Epithelial cell of proximal tubule (primary cell): ENCODE measurements at regions not wholly inside any gene's neighbourhood (a gene's known extent, or its start where the extent isn't known, plus 50 kb on each side); places are given as distances from the start of the nearest gene placed in this dataset.

Experiments used
- DNase-seq: peaks from one replicate; pipeline ENCODE4 v3.0.0-alpha.2; 2011; ENCODE audit warnings: low read depth
- H3K4me3 ChIP-seq: 2 replicates; pipeline ENCODE4 v1.5.1; 2011; ENCODE audit warnings: low read depth, mild to moderate bottlenecking, low read length
- TF ChIP-seq, protein P1 (sequence below): conservative IDR thresholded peaks from 2 replicates; pipeline ENCODE4 v1.5.1; 2012; ENCODE audit warnings: low read depth, mild to moderate bottlenecking, low read length

DNA sequence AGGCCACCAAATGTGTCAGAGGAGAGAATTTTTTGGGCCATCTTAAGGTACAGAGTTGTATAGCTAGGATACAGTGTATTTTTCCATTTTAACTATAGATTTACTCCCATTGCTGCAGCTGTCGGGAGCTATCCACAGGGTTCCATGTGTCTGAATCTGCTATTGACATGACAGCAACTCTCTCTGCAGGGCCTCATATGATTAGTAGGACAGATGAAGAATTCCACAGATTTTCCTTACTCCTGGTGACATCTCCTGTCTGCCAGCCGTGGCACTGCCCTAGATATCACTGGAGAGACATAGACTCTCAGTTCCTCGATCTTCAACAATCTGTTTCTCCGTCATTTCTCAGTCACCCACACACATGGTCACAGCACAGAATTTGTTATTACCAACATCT lies 86.5 kb downstream of the SPCS3 start:
- H3K4me3 ChIP-seq = no peak overlapping the region
- TF ChIP-seq, protein P1, sequence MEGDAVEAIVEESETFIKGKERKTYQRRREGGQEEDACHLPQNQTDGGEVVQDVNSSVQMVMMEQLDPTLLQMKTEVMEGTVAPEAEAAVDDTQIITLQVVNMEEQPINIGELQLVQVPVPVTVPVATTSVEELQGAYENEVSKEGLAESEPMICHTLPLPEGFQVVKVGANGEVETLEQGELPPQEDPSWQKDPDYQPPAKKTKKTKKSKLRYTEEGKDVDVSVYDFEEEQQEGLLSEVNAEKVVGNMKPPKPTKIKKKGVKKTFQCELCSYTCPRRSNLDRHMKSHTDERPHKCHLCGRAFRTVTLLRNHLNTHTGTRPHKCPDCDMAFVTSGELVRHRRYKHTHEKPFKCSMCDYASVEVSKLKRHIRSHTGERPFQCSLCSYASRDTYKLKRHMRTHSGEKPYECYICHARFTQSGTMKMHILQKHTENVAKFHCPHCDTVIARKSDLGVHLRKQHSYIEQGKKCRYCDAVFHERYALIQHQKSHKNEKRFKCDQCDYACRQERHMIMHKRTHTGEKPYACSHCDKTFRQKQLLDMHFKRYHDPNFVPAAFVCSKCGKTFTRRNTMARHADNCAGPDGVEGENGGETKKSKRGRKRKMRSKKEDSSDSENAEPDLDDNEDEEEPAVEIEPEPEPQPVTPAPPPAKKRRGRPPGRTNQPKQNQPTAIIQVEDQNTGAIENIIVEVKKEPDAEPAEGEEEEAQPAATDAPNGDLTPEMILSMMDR = no peak
- DNase-seq = no peak

DNA sequence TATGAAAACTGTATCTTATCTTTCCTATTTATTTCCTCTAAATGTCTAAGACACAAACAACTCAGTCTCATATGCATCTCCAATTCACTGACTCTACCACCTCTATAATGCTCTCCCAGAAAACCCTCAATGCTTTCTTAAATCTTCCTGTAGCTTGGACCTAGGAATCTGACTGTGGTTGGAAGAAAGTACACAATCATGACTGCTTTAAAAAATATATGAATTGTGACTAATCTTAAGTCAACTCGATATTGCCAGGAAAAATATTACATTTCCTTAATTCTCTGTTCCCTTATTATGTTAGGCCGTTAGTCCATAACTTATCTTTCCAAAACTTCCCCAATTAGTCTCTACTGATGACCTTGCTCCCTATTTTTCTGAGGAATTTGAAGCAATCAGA lies 87.0 kb downstream of the SPCS3 start:
- no peak overlapping the region for H3K4me3 ChIP-seq
- TF ChIP-seq, protein P1 = no peak
- DNase-seq = no peak

DNA sequence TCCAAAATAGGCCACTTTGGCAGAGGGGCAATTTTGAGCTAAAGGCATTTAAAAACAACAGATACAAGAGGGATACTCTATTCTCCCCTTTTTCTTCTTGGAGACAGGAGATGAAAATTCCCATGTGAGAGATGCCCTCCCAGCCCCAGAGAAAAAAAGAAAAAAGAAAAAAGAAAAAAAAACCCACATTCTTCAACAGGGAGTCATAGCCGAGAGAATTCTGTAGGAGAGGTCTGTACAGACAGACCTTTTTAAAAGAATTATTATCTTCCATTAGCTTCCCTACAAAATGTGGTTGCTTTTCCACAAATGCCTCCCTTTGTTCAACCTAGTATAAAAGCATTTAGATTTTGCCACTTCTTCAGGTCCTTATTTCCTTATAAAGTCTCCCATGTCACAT lies 89.9 kb downstream of the SPCS3 start:
- DNase-seq = no peak

DNA sequence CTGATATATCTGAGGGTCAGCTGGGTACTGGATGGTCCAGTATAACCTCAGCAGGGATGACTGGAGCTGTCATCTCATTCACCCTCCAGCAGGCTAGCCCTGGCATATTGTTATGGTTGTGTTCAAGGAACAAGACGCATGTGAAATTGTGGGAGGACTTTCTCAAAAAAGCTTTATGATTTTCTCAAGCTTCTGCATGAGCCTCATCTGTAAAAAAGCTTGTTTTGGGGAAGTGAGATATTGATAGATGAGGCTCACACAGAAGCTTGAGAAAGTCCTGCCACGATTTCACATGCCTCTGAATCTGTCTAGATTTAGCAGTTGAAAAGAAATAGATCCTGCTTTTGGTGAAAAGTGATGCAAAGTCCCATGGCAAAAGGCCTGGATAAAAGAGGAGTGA lies 93.4 kb downstream of the SPCS3 start:
- H3K4me3 ChIP-seq = no peak overlapping the region
- TF ChIP-seq, protein P1 = no peak
- DNase-seq = no peak

More for the DNA sequence above, 89.9 kb downstream of the SPCS3 start:
- TF ChIP-seq, protein P1 = no peak
- H3K4me3 ChIP-seq = no peak overlapping the region

DNA sequence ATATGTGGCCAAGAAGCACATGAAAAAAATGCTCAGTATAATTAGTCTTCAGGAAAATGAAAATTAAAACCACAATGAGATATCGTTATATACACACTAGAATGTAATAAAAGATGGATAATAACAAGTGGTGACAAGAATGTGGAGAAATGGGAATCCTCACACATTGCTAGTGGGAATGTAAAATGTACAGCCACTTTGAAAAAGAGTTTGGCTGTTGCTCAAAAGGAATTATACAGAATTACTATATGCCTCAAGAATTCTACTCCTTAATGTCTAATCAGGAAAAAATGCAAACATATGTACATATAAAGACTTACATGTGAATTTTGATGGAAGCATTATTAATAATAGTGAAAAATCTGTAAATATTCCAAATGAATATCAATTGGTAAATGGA lies 102.2 kb downstream of the SPCS3 start:
- no peak for DNase-seq
- TF ChIP-seq, protein P1 = no peak
- H3K4me3 ChIP-seq = no peak overlapping the region

DNA sequence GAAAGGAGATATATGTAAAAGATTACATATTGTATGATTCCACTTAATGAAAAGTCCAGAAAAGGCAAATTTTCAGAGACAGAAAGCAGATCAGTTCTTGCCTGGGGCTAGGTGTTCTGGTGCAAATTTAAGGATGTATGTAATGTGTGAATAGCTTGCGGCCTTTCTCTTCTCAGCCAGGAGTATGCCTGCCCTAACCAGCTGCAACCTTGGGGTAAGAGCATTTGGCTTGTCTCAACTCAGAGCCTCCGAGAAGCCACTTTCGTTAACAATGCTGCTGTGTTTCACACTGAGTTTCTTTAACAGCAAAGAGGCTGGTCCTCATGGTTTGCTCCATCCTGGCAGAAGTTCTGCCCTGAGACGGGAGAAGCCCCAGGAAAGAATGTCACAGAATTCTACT lies 102.7 kb downstream of the SPCS3 start:
- no peak overlapping the region for H3K4me3 ChIP-seq
- TF ChIP-seq, protein P1 = no peak
- DNase-seq = no peak

DNA sequence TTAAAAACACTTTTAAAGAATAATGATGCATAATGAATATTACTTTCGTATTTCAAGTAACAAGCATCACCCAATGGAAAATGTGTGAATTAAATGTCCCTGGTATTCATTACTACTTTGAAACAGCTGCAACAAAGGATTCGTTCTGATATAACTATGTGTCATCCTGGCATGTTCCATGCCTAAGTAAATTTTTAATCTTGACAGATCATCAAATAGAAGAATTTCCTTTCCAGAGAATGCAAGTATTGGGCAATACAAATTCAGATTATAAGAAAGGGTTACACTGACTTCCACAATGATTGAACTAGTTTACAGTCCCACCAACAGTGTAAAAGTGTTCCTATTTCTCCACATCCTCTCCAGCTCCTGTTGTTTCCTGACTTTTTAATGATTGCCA lies 105.3 kb downstream of the SPCS3 start:
- no peak overlapping the region for H3K4me3 ChIP-seq
- DNase-seq = peak; percentile 77
- TF ChIP-seq, protein P1 = no peak
